Dermis blood vessel endothelial cell (primary cell): ENCODE measurements at regions not wholly inside any gene's neighbourhood (a gene's known extent, or its start where the extent isn't known, plus 50 kb on each side); places are given as distances from the start of the nearest gene placed in this dataset.

Experiments
- DNase-seq: peaks from one replicate; pipeline ENCODE4 v3.0.0; 2010

DNA sequence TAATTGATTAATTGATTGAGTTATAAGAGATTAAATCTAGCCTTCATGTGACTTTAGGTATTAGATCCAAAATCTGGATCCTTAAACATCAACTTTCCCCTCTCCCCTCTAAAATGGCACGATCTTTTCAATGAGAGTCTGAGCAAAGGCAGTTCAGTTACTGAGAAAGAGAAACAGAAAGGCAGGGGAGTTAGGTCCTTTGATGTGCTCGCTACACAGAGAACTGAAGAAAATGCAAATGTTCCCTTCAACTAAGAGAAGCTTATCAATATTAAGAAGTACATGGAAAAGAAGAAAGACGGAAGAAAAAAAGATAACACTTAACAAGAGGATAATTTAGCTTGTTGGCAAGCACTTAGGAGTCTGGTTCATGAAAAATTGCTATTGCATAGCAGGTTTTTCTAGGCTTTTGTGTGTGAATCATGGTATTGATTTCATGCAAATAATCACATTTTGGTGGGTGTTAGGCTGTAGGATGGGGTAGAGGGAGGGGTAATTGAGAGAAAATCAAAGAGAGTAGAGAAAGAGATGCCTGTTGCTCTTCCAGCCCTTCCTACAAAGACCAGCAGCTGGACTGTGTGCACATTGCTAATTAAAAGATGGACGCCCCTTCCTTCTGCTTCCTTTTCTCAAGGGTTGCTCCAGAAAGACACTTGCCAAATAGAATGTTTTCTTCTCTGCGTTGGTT is 307.6 kb upstream of the PLXNA2 start:
- no peak for DNase-seq

- DNase-seq = no peak
Observed at GRCh38 chr1:208552928-208553327, 308.7 kb upstream of the PLXNA2 start.

GRCh38 chr1:208556461-208556860 is 312.3 kb upstream of the PLXNA2 start:
- no peak for DNase-seq

- no peak for DNase-seq
Observed at GRCh38 chr1:208557046-208557722, 313.0 kb upstream of the PLXNA2 start.

DNA sequence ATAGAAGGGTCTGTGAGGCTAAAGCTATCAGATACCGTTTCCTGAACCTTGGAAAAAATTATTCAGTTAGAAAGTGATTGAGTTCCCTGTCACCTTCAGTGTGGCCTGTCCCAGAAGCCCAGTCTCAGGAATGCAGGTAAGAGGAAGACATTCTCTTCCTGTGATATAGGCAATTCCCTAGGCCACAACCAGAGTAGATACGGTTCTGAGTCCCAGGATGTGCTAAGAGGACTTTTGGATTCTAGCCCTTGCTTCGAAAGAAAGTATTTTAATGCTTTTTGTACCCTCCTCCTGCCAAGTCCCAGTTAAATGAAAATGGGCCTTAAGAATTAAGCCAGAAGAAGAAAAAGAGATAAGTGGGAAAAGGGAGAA is 313.5 kb upstream of the PLXNA2 start:
- DNase-seq = no peak

- no peak for DNase-seq
Observed at GRCh38 chr1:208559597-208560329, 315.6 kb upstream of the PLXNA2 start.

DNA sequence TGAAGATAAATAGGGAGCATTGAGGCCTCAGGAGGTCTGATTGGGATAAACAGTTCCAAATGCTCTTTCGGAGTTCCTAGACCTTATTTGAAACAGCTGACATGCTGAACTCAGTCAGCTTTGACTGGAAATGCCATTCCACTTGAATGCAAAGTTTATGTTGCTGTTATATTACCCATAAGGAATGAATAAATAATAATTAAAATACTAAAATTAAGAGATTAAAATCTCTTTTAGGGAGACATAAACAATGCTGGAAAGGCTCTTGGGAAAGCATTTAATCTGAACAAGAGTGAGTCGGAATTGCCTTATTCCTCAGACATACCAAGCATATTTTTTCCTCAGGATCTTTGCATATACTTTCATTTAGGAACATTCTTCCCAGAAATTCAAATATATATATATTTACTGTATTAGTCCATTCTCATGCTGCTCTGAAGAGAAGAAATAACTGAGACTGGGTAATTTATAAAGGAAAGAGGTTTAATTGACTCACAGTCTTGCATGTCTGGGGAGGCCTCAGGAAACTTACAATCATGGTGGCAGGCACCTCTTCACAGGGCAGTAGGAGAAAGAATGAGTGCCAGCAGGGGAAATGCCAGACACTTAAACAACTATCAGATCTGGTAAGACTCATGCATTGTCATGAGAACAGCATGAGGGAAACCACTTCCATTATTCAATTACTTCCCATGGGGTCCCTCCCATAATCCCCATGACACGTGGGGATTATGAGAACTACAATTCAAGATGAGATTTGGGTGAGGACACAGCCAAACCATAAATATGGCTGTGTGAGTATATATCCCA is 318.2 kb upstream of the PLXNA2 start:
- no peak for DNase-seq

DNA sequence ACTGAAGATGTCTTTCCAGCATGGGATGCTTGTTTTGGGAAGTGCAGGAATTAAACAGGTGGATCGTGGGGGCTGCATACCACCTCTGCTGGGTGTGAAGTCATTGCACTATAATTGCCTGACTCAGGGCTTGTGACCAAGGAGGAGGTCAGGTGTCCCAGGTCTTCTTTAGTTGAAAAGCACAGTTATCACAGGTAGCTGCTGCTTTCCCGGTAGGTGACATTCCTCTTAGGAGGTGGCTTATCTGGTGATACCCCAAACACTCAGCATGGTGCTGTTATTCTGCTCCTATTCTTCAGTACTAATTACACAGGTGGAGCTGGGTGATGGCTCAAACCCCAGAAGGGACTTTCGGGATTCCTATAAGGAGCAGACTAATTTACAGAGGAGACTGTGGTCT is 320.3 kb upstream of the PLXNA2 start:
- no peak for DNase-seq

DNA sequence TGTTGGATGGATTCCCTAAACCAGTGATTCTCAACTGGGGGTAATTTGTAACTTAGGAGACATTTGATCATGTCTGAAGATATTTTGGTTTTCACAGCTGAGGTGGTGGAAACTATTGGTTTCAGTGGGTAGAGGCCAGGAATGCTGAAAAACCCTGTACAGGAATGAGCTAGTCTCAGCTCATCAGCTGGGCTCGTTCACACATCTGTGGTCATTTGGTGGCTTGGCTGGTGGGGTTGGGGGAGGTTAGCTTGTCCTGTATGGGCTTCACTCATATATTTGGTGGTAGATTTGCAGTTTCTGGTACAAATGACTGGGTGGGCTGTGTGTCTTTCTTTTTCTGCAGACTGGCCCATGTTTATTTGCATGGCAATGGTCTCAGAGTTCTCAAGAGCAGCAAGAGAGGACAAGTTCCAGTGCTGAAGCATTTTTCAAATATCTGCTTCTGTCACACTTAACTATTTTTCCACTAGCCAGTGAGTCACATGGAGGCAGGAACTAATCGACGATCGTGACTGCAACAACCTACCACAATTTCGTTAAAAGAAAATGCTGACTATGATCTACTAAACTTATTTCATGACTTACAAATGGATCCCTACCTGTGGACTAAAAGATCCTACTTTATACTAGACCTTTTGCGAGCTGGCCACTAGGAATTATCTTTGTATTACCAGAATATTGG is 321.7 kb upstream of the PLXNA2 start:
- no peak for DNase-seq

DNA sequence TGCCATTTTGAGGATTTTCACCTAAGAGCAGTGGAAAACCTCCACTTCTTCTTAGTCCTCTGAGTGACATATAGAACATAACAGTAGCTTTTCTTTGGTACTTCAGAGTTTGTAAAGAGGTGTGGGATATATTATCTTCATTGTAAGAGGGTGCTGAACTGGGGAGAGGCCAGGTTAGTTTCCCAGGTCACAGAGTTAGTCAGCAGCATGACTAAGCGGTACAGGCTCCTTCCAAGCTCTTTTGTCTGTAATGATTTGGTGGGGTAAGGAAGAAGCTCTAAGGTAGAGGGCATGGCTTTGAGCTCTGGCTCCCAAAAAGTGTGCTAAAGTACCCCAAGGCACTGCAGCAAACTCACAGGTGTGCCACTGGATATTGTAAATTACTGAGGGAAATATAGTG is 325.0 kb upstream of the PLXNA2 start:
- no peak for DNase-seq

GRCh38 chr1:208570362-208570761 is 326.2 kb upstream of the PLXNA2 start:
- no peak for DNase-seq

GRCh38 chr1:208576425-208576824 is 332.2 kb upstream of the PLXNA2 start:
- DNase-seq = no peak

GRCh38 chr1:208577381-208577905 is 333.3 kb upstream of the PLXNA2 start:
- DNase-seq = no peak

- DNase-seq = no peak
Observed at GRCh38 chr1:208581209-208581608, 337.0 kb upstream of the PLXNA2 start.

DNA sequence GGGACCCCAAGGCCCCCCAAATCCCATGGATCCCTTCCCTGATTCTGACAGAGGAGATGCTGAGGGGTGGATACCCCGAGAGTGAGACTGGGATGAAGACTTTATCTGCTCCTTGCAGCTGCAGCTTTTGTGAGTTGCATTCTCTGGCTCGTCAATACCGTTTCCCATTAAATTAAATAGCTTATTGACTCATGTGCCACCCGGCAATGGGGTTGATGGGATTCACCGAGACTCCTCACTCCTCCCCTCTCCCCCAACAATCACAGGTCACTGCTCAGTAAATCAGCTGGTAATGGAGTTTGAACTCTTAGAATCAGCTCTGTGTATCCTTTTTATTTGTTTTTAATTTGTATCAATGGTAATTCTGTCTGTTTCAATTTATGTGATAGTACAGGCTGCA is 337.5 kb upstream of the PLXNA2 start:
- DNase-seq = no peak

- DNase-seq = no peak
Observed at GRCh38 chr1:208584167-208584755, 340.1 kb upstream of the PLXNA2 start.

DNA sequence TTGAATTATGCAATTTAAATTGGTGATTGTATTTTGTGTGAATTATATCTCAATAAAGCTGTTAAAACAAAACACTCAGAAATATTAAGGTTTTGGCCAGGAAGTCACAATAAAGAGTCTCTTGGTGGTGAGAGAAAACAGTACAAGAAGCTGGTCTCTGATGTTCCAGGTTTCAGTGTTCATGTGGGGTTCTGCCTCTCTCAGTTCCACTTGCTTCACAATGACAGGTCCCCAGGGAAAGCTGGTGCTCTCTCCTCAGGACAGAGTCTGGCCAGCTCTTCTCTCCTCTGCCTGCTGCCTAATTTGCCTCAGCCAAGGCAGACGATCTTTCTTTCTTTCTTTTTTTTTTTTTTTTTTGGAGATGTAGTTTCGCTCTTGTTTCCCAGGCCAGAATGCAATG is 342.9 kb upstream of the PLXNA2 start:
- DNase-seq = no peak

GRCh38 chr1:208593306-208594006 is 349.3 kb upstream of the PLXNA2 start:
- DNase-seq = no peak

DNA sequence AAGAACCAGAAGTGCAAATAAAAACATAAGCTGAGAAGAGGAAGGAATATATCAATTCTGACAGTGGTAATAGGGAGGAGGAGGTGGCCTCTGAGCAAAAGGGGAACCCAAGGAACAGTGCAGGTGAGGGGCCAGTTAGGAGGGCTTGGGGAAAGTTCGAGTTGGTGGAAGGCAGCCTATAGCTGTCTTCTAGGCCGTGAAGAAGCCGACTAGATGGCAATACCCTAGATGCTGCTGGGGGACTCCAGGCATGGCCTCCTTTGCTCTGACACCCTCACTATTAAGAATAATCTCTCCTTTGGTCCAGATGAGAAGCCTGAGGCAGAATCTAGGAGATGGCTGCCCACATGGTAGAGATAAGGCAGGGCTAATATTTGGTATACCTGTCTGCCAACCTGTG is 351.1 kb upstream of the PLXNA2 start:
- DNase-seq = no peak

- no peak for DNase-seq
Observed at GRCh38 chr1:208595745-208596144, 351.6 kb upstream of the PLXNA2 start.

DNA sequence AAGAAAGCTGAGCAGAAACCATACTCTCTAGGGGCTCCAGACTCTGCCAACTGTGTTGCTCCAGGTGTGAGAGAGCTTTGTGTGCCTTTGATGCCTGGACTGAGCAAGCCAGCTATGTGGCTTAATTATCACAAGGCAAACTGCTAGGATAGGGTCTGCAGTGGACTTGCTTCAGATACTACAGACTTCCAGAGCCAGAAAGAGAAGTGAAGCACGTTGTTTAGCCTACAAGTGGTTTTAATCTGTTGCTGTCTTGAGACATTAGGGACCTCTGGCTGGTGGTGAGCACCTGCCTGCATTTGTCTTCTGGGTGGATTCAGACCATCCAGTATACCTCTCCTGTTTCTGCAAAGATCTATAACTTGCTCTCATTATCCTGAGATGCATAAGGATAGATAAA is 353.4 kb upstream of the PLXNA2 start:
- DNase-seq = no peak
